ENCODE measurements at regions not wholly inside any gene's neighbourhood (a gene's known extent, or its start where the extent isn't known, plus 50 kb on each side); places are given as distances from the start of the nearest gene placed in this dataset.

GRCh38 chr4:89363786-89364185, 56.2 kb upstream of the GPRIN3 start:
- TF ChIP-seq TAF1 (IDR thresholded peaks at IDR 0.05; ENCODE audit: borderline replicate concordance, insufficient read depth, low read length) (no peak), FOXP2 (optimal IDR thresholded peaks at IDR 0.05; ENCODE audit: borderline replicate concordance, extremely low read depth, extremely low read length, insufficient read depth) (no peak), POLR2AphosphoS5 (IDR thresholded peaks at IDR 0.05; ENCODE audit: low read depth, low read length) (no peak)

GRCh38 chr4:89358935-89359638, 51.5 kb upstream of the GPRIN3 start:
- no peak for TF ChIP-seq TAF1 (IDR thresholded peaks at IDR 0.05; ENCODE audit: borderline replicate concordance, insufficient read depth, low read length)
- no peak for TF ChIP-seq SIN3A (IDR thresholded peaks at IDR 0.05; ENCODE audit: borderline replicate concordance, insufficient read depth, low read length)
- TF ChIP-seq FOXP2 (optimal IDR thresholded peaks at IDR 0.05; ENCODE audit: borderline replicate concordance, extremely low read depth, extremely low read length, insufficient read depth): no peak
- no peak for TF ChIP-seq POLR2AphosphoS5 (IDR thresholded peaks at IDR 0.05; ENCODE audit: low read depth, low read length)
- TF ChIP-seq REST (IDR thresholded peaks at IDR 0.05; ENCODE audit: insufficient read depth in 1 of 2, low read depth in 2 of 2, low read length in 2 of 2): no peak

GRCh38 chr4:89357787-89358186, 50.2 kb upstream of the GPRIN3 start:
- TF ChIP-seq TAF1 (IDR thresholded peaks at IDR 0.05; ENCODE audit: borderline replicate concordance, insufficient read depth, low read length): no peak
- no peak for TF ChIP-seq REST (IDR thresholded peaks at IDR 0.05; ENCODE audit: insufficient read depth in 1 of 2, low read depth in 2 of 2, low read length in 2 of 2)
- TF ChIP-seq FOXP2 (optimal IDR thresholded peaks at IDR 0.05; ENCODE audit: borderline replicate concordance, extremely low read depth, extremely low read length, insufficient read depth): no peak
